Fibroblast of villous mesenchyme (primary cell): ENCODE measurements at regions not wholly inside any gene's neighbourhood (a gene's known extent, or its start where the extent isn't known, plus 50 kb on each side); places are given as distances from the start of the nearest gene placed in this dataset.

ENCODE experiments used
- DNase-seq: peaks from one replicate; pipeline ENCODE4 v3.0.0-alpha.2; 2010; ENCODE audit warnings: low read depth
- H3K4me3 ChIP-seq: 2 replicates; pipeline ENCODE4 v1.5.1; 2011; ENCODE audit warnings: low read depth, mild to moderate bottlenecking, low read length
- TF ChIP-seq, protein P1 (sequence below): IDR thresholded peaks from 2 replicates; pipeline ENCODE4 v1.5.1; 2012; ENCODE audit warnings: low read depth, mild to moderate bottlenecking, low read length; ENCODE audit not compliant: insufficient read depth

DNA sequence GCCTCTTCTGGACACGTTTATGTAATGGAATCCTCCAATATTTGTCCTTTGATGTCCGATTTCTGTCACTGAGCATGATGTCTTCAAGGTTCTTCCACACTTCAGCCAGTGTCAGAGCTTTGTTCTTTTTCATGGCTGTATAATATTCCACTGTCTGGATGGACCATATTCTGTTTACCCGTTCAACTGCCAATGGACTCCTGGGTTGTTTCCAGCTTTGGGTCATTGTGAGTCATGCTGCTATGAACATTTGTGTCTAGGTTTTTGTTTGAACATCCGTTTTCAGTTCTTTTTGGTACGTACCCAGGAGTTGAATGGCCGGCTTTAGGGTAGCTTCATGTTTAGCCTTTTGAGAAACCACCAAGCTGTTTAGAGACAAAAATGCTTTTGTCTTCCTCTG lies 93.2 kb downstream of the SHOX start:
- H3K4me3 ChIP-seq = no peak overlapping the region
- TF ChIP-seq, protein P1, sequence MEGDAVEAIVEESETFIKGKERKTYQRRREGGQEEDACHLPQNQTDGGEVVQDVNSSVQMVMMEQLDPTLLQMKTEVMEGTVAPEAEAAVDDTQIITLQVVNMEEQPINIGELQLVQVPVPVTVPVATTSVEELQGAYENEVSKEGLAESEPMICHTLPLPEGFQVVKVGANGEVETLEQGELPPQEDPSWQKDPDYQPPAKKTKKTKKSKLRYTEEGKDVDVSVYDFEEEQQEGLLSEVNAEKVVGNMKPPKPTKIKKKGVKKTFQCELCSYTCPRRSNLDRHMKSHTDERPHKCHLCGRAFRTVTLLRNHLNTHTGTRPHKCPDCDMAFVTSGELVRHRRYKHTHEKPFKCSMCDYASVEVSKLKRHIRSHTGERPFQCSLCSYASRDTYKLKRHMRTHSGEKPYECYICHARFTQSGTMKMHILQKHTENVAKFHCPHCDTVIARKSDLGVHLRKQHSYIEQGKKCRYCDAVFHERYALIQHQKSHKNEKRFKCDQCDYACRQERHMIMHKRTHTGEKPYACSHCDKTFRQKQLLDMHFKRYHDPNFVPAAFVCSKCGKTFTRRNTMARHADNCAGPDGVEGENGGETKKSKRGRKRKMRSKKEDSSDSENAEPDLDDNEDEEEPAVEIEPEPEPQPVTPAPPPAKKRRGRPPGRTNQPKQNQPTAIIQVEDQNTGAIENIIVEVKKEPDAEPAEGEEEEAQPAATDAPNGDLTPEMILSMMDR = no peak
- DNase-seq = no peak

DNA sequence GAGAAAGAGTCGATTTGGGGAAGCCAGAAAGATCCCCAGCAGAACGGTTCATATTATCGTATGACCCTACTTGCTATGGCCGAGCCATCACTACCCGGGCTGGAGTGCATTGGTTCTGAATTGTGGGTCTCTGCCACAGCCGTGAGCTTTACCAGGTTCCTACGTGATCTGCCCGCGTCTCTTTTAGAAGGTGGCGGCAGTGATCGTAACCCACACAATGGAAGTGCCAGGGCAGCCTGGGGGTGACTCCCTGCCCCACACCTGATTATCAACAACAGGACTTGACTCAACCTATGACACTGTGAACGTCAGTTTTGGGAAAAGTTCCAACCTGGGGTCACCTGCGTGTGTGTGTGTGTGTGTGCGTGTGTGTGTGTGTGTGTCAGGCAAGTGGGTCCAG lies 90.8 kb downstream of the SHOX start:
- H3K4me3 ChIP-seq = no peak overlapping the region
- no peak for DNase-seq
- TF ChIP-seq, protein P1 = no peak

DNA sequence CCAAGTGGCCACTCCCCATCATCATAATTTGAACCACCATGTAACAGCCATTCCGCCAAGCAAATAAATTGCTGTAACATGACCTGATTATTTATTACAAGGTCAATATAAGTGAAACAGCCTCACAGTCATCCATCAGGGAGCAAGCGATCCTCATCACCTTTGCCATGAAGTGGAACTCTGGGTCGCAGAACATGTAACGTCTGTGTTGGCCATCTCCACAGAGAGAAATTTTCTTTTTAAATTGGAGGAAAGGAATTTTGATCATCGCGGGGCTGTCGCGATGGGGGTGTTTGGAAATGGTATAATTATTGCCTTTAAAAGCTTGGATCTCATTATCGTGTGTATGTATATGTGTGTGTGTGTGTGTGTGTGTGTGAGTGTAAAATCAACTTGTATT lies 90.2 kb downstream of the SHOX start:
- DNase-seq = no peak
- TF ChIP-seq, protein P1 = no peak
- H3K4me3 ChIP-seq = no peak overlapping the region

DNA sequence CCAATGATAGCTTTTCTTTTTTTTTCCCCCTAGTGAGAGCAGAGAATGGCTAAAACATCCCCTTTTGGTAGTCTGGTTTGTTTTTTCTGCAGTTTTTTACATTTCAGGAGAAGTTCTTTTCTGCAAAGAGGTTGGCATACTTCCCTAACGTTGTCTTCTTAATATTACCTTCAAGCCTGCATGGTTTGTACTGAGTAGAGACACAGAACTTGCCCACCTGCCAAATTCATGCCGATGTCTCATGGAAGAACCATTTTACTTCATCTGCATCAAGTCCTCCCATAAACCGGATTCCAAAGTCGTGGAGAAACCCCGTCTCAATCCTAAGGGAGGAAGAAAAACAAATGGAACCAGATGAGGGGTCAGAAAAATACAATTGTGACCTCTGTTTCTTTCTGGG lies 89.7 kb downstream of the SHOX start:
- TF ChIP-seq, protein P1 = no peak
- no peak overlapping the region for H3K4me3 ChIP-seq
- no peak for DNase-seq

DNA sequence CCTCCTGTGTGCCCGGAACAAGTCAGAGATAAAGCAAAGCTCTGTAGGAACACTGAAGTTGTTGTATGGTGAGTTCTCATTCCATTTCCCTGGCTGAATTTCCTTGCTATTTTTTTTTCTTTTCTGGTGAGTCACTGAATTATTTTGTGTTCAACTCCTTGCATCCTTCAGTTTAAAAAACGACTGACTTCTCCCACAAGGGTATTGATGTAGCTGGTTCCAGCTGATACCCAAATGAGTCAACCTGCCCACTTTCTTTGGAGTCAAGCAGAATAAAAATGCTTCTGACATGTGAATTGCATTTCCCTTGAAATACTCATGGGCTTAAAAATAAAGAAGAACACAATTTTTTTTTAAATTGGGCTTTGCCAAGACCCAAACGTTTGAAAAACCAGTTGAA lies 85.5 kb downstream of the SHOX start:
- no peak for DNase-seq
- no peak overlapping the region for H3K4me3 ChIP-seq
- TF ChIP-seq, protein P1 = no peak

DNA sequence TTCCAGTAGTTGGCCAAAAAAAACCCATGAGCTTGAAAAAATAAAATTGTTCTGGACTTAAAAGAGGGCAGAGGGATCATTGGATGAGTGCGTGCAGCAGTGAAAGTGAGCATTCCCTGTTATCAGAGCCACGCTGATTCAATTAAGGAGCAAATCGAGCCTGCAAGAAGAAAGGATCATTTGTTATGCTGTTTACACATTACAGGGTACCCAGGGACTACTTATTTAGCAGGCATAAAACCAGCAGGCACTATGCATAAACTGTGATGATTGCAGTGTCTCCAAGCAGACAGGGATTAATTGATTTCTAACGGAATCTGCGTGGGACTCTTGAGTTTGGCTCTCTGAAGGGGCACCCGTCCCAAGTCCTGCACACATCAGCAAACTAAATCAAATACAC lies 83.5 kb downstream of the SHOX start:
- TF ChIP-seq, protein P1 = no peak
- no peak for DNase-seq
- H3K4me3 ChIP-seq = no peak overlapping the region
